Endothelial cell of umbilical vein (primary cell): ENCODE measurements at regions not wholly inside any gene's neighbourhood (a gene's known extent, or its start where the extent isn't known, plus 50 kb on each side); places are given as distances from the start of the nearest gene placed in this dataset.

ENCODE experiments used
- BruUV-seq: library from RNA; stranded (reverse); fragments of 400-500 nt; replicated peaks from 2 replicates; lab custom pipeline; 2021; lab: Mats Ljungman, UMichigan
- CTCF ChIA-PET: fragments of 300-600, 350-600 bp; sonication (Branson Sonifier 250); formaldehyde crosslinking; loops from one replicate; lab custom pipeline; 2021; ENCODE audit warnings: antibody characterized with exemption, inconsistent platforms; lab: Charles Lee
- POLR2A ChIA-PET: fragments of 300-600, 350-600 bp; sonication (Branson Sonifier 250); formaldehyde crosslinking; loops from one replicate; lab custom pipeline; 2021; ENCODE audit warnings: antibody characterized with exemption, inconsistent platforms; lab: Charles Lee
- DNase-seq: peaks from one replicate; pipeline ENCODE4 v3.0.0-alpha.2; 2011; ENCODE audit warnings: low read depth, low spot score
- FAIRE-seq: peaks from 2 replicates; lab custom pipeline; 2011; peaks lifted over from hg19 to GRCh38; lab: Jason Lieb, UNC
- H2AFZ ChIP-seq: 2 replicates; pipeline ENCODE4 v1.6.0; 2012; ENCODE audit warnings: low read depth, low read length, control low read depth, inconsistent platforms
- H3K27ac ChIP-seq: 2 replicates; pipeline ENCODE4 v1.5.1; 2011; ENCODE audit warnings: low read depth, mild to moderate bottlenecking, control low read depth, low read length, moderate library complexity; ENCODE audit not compliant: insufficient read depth
- H3K27me3 ChIP-seq, 2 experiments: 2 replicates each; pipeline versions ENCODE4 v1.6.0 to v1.6.1; 2011; ENCODE audit warnings: low read length in 2 of 2, mixed read lengths in 1 of 2; ENCODE audit not compliant: control insufficient read depth in 2 of 2, insufficient read depth in 2 of 2
- H3K36me3 ChIP-seq, 2 experiments: 2 replicates in 1 of 2; 3 replicates in 1 of 2; pipeline ENCODE4 v1.5.1; 2011; ENCODE audit warnings: low read length in 2 of 2, mild to moderate bottlenecking in 1 of 2, moderate library complexity in 1 of 2; ENCODE audit not compliant: control insufficient read depth in 2 of 2, insufficient read depth in 2 of 2; ENCODE audit errors: extremely low read depth in 1 of 2
- H3K4me1 ChIP-seq: 3 replicates; pipeline ENCODE4 v1.5.1; 2011; ENCODE audit warnings: mild to moderate bottlenecking, low read length; ENCODE audit not compliant: control insufficient read depth, insufficient read depth; ENCODE audit errors: extremely low read depth
- H3K4me2 ChIP-seq: 2 replicates; pipeline ENCODE4 v1.6.1; 2011; ENCODE audit warnings: low read length, control low read depth, mixed read lengths; ENCODE audit not compliant: insufficient read depth
- H3K4me3 ChIP-seq, 3 experiments: fragments of 200-600 bp in 1 of 3; sonication (generic), shearing (Covaris generic) in 1 of 3; replicated peaks in 1 of 3; 2 replicates each; pipeline ENCODE4 v1.5.1; 2011 to 2016; ENCODE audit warnings: control low read depth in 3 of 3, low read length in 3 of 3, mild to moderate bottlenecking in 2 of 3, inconsistent platforms in 1 of 3, low read depth in 1 of 3, moderate library complexity in 1 of 3; ENCODE audit not compliant: insufficient read depth in 1 of 3
- H3K79me2 ChIP-seq: 2 replicates; pipeline ENCODE4 v1.6.0; 2012; ENCODE audit warnings: low read length, inconsistent platforms; ENCODE audit not compliant: control insufficient read depth, insufficient read depth
- H3K9ac ChIP-seq: replicated peaks from 2 replicates; pipeline ENCODE3; 2011; ENCODE audit warnings: low read length, control low read depth; ENCODE audit not compliant: insufficient read depth; ENCODE audit errors: extremely low read depth
- H3K9me1 ChIP-seq: replicated peaks from 3 replicates; pipeline ENCODE4 v1.6.0; 2011; ENCODE audit warnings: mild to moderate bottlenecking, low read length; ENCODE audit not compliant: control insufficient read depth, insufficient read depth; ENCODE audit errors: extremely low read depth
- H3K9me3 ChIP-seq: replicated peaks from 2 replicates; pipeline ENCODE4 v1.5.1; 2012; ENCODE audit warnings: low read length, inconsistent platforms; ENCODE audit not compliant: control insufficient read depth, insufficient read depth
- H4K20me1 ChIP-seq: replicated peaks from 2 replicates; pipeline ENCODE3; 2011; ENCODE audit warnings: mild to moderate bottlenecking, low read length; ENCODE audit not compliant: control insufficient read depth, insufficient read depth; ENCODE audit errors: extremely low read depth
- EZH2 ChIP-seq: IDR thresholded peaks from 2 replicates; pipeline ENCODE4 v1.6.1; 2012; ENCODE audit warnings: borderline replicate concordance, low read depth, mild to moderate bottlenecking, moderate library complexity, low read length, inconsistent platforms; ENCODE audit not compliant: severe bottlenecking
- FOS ChIP-seq: IDR thresholded peaks from 2 replicates; pipeline ENCODE4 v1.6.1; 2011; ENCODE audit warnings: mild to moderate bottlenecking, low read length, moderate library complexity, borderline replicate concordance; ENCODE audit not compliant: insufficient read depth
- GATA2 ChIP-seq: IDR thresholded peaks from 2 replicates; pipeline ENCODE4 v1.7.0; 2011; ENCODE audit warnings: low read depth, mild to moderate bottlenecking, moderate library complexity, mixed read lengths, low read length; ENCODE audit not compliant: insufficient read length, insufficient read depth
- JUN ChIP-seq: IDR thresholded peaks from 2 replicates; pipeline ENCODE4 v1.6.1; 2011; ENCODE audit warnings: borderline replicate concordance, low read depth; ENCODE audit not compliant: insufficient read length, insufficient read depth
- MYC ChIP-seq: IDR thresholded peaks from one replicate; pipeline ENCODE4 v1.6.1; 2011; ENCODE audit warnings: mild to moderate bottlenecking, low read depth, low read length
- POLR2A ChIP-seq: IDR thresholded peaks from 2 replicates; pipeline ENCODE4 v1.6.1; 2012; ENCODE audit warnings: low read depth, mild to moderate bottlenecking, control low read depth, low read length
- POLR2AphosphoS5 ChIP-seq: IDR thresholded peaks from 2 replicates; pipeline ENCODE4 v1.6.1; 2012; ENCODE audit warnings: low read depth, mild to moderate bottlenecking, control low read depth, low read length, moderate library complexity; ENCODE audit not compliant: insufficient read depth
- dilution Hi-C: fragments of 300-500 bp; cut with MboI; formaldehyde crosslinking; loops from one replicate; pipeline ENCODE4 v1.15.0; 2019; ENCODE audit warnings: low sequenced_read_pairs; ENCODE audit not compliant: extremely low pct_ligation_motif_present
- intact Hi-C: fragments of 100-400 bp; cut with micrococcal nuclease; formaldehyde crosslinking; loops from one replicate; pipeline ENCODE4 v1.10.0; 2022
- TF ChIP-seq, protein P1 (sequence below), 2 donors: IDR thresholded peaks; 1 replicate in 1 of 2; 2 replicates in 1 of 2; pipeline ENCODE4 v1.5.1; 2011; ENCODE audit warnings: low read length in 2 of 2, mild to moderate bottlenecking in 2 of 2, moderate library complexity in 2 of 2, control low read depth in 1 of 2, inconsistent platforms in 1 of 2, low read depth in 1 of 2; ENCODE audit not compliant: insufficient read depth in 1 of 2; ENCODE audit errors: extremely low read depth in 1 of 2
- TF ChIP-seq, protein P2 (sequence below): IDR thresholded peaks from 2 replicates; pipeline ENCODE4 v1.6.1; 2011; ENCODE audit not compliant: insufficient read depth, insufficient read length

DNA sequence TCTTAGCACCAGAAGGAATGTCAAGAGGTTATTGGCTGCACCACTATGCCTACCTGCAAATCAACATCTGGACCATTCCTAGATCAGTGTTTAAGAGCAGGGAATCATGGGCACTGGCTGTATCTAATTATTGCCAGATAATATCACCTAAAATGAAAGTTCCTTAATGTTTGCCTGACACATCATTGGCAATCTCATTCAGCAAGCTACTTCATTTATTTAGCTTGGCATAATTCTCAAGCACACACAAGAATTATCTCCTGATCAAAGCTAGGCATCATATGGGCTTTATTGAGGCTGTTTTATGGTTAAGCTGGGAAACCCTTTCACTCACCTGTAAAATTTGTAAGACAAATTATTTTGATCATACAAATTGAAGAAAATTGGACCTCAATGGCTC lies 581.7 kb downstream of the INHBA start:
- no peaks in the 10 kb centered on the region for H3K9me3 ChIP-seq
- TF ChIP-seq POLR2AphosphoS5 (no peak), EZH2 (no peak), JUN (no peak), MYC (no peak), POLR2A (no peak), FOS (no peak), GATA2 (no peak)
- TF ChIP-seq, protein P1, sequence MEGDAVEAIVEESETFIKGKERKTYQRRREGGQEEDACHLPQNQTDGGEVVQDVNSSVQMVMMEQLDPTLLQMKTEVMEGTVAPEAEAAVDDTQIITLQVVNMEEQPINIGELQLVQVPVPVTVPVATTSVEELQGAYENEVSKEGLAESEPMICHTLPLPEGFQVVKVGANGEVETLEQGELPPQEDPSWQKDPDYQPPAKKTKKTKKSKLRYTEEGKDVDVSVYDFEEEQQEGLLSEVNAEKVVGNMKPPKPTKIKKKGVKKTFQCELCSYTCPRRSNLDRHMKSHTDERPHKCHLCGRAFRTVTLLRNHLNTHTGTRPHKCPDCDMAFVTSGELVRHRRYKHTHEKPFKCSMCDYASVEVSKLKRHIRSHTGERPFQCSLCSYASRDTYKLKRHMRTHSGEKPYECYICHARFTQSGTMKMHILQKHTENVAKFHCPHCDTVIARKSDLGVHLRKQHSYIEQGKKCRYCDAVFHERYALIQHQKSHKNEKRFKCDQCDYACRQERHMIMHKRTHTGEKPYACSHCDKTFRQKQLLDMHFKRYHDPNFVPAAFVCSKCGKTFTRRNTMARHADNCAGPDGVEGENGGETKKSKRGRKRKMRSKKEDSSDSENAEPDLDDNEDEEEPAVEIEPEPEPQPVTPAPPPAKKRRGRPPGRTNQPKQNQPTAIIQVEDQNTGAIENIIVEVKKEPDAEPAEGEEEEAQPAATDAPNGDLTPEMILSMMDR (IDR thresholded peaks at IDR 0.05; ENCODE audit: extremely low read depth in 1 of 2, insufficient read depth in 1 of 2, low read depth in 1 of 2, low read length in 2 of 2): no peak
- TF ChIP-seq, protein P2, sequence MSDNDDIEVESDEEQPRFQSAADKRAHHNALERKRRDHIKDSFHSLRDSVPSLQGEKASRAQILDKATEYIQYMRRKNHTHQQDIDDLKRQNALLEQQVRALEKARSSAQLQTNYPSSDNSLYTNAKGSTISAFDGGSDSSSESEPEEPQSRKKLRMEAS: no peak
- H4K20me1 ChIP-seq: no peaks in the 10 kb centered on the region
- intact Hi-C loops (no loop called here), dilution Hi-C loops (no loop called here)
- no peak overlapping the region for H3K4me2 ChIP-seq
- DNase-seq (no peak), FAIRE-seq (no peak)
- no peak overlapping the region for H3K4me3 ChIP-seq
- POLR2A ChIA-PET: no interaction called here
- H3K27ac ChIP-seq: no peak overlapping the region
- no peaks in the 10 kb centered on the region for H3K27me3 ChIP-seq
- H3K9ac ChIP-seq: no peak overlapping the region
- H3K79me2 ChIP-seq: no peaks in the 10 kb centered on the region
- H3K4me1 ChIP-seq: no peaks in the 10 kb centered on the region
- CTCF ChIA-PET: interaction anchor here (0.7 kb wide), 1 partner anchor 118 kb away, joined by 3 read pairs; no protein-coding TSS in a partner anchor
- H2AFZ ChIP-seq: no peak overlapping the region
- H3K36me3 ChIP-seq: no peaks in the 10 kb centered on the region
- H3K9me1 ChIP-seq: no peaks in the 10 kb centered on the region
- no TSS peak for BruUV-seq
